Large intestine (tissue), 3 donors: ENCODE measurements at regions not wholly inside any gene's neighbourhood (a gene's known extent, or its start where the extent isn't known, plus 50 kb on each side); places are given as distances from the start of the nearest gene placed in this dataset.
A peak's percentile ranks its signal among the peaks of the same experiment; 100 is the strongest.

Experiments used
- DNase-seq, 2 donors: peaks; one replicate each; pipeline versions ENCODE4 v3.0.0 to v3.0.0-alpha.2; 2013
- H3K27ac ChIP-seq: one replicate; pipeline ENCODE4 v1.5.1; 2013; ENCODE audit warnings: low read length
- H3K27me3 ChIP-seq: 2 replicates; pipeline ENCODE4 v1.6.1; 2013; ENCODE audit warnings: low read length; ENCODE audit not compliant: control insufficient read depth, insufficient read depth
- H3K36me3 ChIP-seq: 2 replicates; pipeline ENCODE4 v1.6.1; 2013; ENCODE audit warnings: low read length; ENCODE audit not compliant: control insufficient read depth, insufficient read depth
- H3K4me1 ChIP-seq: one replicate; pipeline ENCODE4 v1.6.1; 2013; ENCODE audit warnings: low read length; ENCODE audit not compliant: control insufficient read depth, insufficient read depth
- H3K4me3 ChIP-seq: one replicate; pipeline ENCODE4 v1.5.1; 2013; ENCODE audit warnings: low read length
- H3K9me3 ChIP-seq: one replicate; pipeline ENCODE4 v1.6.1; 2013; ENCODE audit warnings: mild to moderate bottlenecking, low read depth, low read length, moderate library complexity; ENCODE audit not compliant: control insufficient read depth
- WGBS: methylation state at CpG from one replicate; pipeline ENCODE4 v1.1.5; 2013; ENCODE audit warnings: low lambda C conversion rate; ENCODE audit not compliant: insufficient coverage; 5-methylcytosine and 5-hydroxymethylcytosine counted together

GRCh38 chr9:36745977-36746376 lies 173.3 kb downstream of the MELK start:
- Histone ChIP-seq H3K4me3 (no peak overlapping the region), H3K36me3 (no peaks in the 10 kb centered on the region), H3K27me3 (peaks cover 19% of the 10 kb centered on the region), H3K4me1 (no peaks in the 10 kb centered on the region), H3K27ac (no peak overlapping the region), H3K9me3 (no peaks in the 10 kb centered on the region)
- WGBS, result 80% methylated on average over 1 of the region's 11 CpGs
- no peak for DNase-seq

GRCh38 chr9:36746415-36746814 lies 173.7 kb downstream of the MELK start:
- Histone ChIP-seq H3K4me1 (no peaks in the 10 kb centered on the region), H3K27ac (no peak overlapping the region), H3K4me3 (no peak overlapping the region), H3K36me3 (no peaks in the 10 kb centered on the region), H3K9me3 (no peaks in the 10 kb centered on the region), H3K27me3 (peaks cover 15% of the 10 kb centered on the region)
- no peak for DNase-seq
- WGBS, result no CpG with 5 or more reads among the region's 3 CpGs

GRCh38 chr9:36748322-36748899 lies 175.7 kb downstream of the MELK start:
- no CpG with 5 or more reads among the region's 13 CpGs for WGBS
- Histone ChIP-seq H3K27ac (no peak overlapping the region), H3K9me3 (no peaks in the 10 kb centered on the region), H3K27me3 (peaks cover 5% of the 10 kb centered on the region), H3K4me1 (no peaks in the 10 kb centered on the region), H3K36me3 (no peaks in the 10 kb centered on the region), H3K4me3 (no peak overlapping the region)
- DNase-seq, result peak; percentile 11 to 21

GRCh38 chr9:36749461-36749860 lies 176.8 kb downstream of the MELK start:
- Histone ChIP-seq H3K27ac (no peak overlapping the region), H3K9me3 (no peaks in the 10 kb centered on the region), H3K4me3 (no peak overlapping the region), H3K4me1 (no peaks in the 10 kb centered on the region), H3K36me3 (no peaks in the 10 kb centered on the region), H3K27me3 (peaks cover 6% of the 10 kb centered on the region)
- DNase-seq, result no peak
- no CpG with 5 or more reads among the region's 2 CpGs for WGBS

DNA sequence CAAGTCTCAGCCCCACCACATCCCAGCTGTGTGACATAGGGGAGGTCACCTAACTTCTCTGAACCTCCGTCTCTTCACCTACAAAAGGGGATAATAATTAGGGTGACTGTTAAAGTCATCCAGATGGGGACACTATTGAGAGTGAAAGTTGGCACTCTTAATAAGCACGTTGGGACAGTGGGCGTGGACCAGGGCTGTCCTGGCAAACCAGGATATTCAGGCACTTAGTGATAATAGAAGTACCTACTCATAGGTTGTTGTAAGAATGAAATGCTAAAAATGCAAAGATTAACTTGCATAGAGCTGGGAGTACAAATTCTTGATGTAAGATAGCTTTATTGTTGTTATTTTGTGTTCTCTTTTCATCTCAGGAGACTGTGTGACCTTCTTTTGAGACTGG lies 177.9 kb downstream of the MELK start:
- no peaks in the 10 kb centered on the region for H3K36me3 ChIP-seq
- no peak for DNase-seq
- no peaks in the 10 kb centered on the region for H3K9me3 ChIP-seq
- H3K4me3 ChIP-seq, result no peak overlapping the region
- H3K4me1 ChIP-seq, result no peaks in the 10 kb centered on the region
- H3K27me3 ChIP-seq, result peaks cover 11% of the 10 kb centered on the region
- WGBS, result no CpG with 5 or more reads among the region's 3 CpGs
- no peak overlapping the region for H3K27ac ChIP-seq

- no peak overlapping the region for H3K4me3 ChIP-seq
- no peak overlapping the region for H3K27ac ChIP-seq
- no peaks in the 10 kb centered on the region for H3K9me3 ChIP-seq
- no peaks in the 10 kb centered on the region for H3K36me3 ChIP-seq
- no peaks in the 10 kb centered on the region for H3K4me1 ChIP-seq
- DNase-seq, result no peak
- WGBS, result 90% methylated on average over 1 of the region's 2 CpGs
- H3K27me3 ChIP-seq, result peaks cover 11% of the 10 kb centered on the region
Measured at GRCh38 chr9:36755019-36755418, 182.3 kb downstream of the MELK start.

DNA sequence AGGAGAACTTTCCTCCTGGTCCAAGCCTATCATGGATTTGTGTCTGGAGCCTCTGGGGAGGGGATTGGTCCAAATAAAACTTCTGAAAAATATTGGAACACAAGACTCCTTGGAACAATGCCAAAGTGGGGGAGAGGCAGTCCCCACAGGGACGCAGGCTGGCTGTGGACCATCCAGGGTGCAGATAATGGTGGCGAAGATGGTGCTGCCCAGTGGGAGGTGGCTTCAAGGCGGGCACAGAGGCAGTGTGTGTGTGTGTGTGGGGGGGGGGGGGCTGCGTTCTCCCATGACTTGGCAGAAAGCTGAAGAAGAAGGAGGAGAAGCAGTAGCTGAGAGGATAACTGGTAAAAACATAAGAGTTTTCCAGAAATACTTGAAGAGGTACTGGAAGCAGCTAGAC lies 186.4 kb downstream of the MELK start:
- Histone ChIP-seq H3K36me3 (no peaks in the 10 kb centered on the region), H3K4me1 (no peaks in the 10 kb centered on the region), H3K27ac (no peak overlapping the region), H3K4me3 (no peak overlapping the region), H3K27me3 (peaks cover 11% of the 10 kb centered on the region), H3K9me3 (peaks cover 5% of the 10 kb centered on the region)
- WGBS, result no CpG with 5 or more reads among the region's 4 CpGs
- DNase-seq, result no peak

DNA sequence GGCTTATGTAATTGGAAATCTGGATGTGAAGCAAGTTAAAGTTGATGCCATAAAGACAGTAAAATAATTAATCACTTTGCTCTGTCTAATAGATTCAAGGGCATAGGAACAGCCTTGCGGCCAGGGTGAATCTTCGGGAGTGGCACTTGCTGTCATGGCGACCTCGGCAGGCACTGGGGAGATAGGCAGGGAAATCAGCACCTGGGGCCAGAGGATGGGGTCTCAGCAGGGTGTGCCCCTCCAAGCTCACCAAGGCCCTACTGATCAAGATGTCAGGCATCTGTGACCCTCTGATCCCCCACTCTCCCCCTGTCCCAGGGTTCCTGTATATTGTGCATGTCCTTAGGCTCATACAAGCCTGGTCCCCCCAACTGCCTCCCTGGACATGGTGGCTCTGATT lies 187.3 kb downstream of the MELK start:
- Histone ChIP-seq H3K27ac (no peak overlapping the region), H3K4me3 (no peak overlapping the region), H3K27me3 (peaks cover 7% of the 10 kb centered on the region), H3K4me1 (no peaks in the 10 kb centered on the region), H3K36me3 (no peaks in the 10 kb centered on the region), H3K9me3 (peaks cover 13% of the 10 kb centered on the region)
- DNase-seq, result no peak
- no CpG with 5 or more reads among the region's 4 CpGs for WGBS

DNA sequence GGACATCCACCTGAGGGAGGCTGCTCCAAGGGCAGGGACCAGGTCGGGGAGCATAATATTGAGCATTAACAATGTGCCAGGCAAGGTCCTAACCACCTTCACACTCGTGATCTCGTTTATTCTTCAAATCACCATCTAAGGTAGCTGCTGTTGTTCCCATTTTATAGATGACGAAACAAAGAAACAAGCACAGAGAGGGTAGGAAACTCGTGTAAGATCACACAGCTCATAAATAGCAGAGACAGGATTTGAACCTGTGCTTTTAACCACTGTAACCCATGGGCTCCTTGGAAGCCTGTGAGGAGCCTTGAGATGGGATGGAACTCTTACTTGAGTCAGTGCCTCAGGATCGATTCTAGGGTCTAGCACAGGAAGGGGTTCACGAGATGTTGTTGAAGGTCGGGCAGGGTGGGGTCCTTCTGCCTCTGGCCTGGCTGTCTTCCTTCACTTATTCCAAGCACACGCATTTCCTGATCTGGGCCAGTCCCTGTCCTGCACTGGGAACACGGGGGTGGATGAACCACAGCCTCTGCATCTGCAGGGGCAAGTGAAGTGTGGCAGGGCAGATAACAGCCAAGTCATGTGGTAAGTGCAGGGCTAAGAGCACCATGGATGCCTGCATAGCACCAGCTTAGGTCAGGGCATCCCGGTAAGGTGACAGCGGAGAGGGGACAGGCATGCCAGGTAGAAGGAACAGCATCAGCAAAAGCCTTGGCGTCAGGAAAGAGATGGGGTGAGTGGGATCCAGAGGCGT lies 188.1 kb downstream of the MELK start:
- no peak for DNase-seq
- Histone ChIP-seq H3K27ac (no peak overlapping the region), H3K27me3 (peaks cover 13% of the 10 kb centered on the region), H3K4me1 (no peaks in the 10 kb centered on the region), H3K36me3 (no peaks in the 10 kb centered on the region), H3K4me3 (no peak overlapping the region), H3K9me3 (peaks cover 13% of the 10 kb centered on the region)
- no CpG with 5 or more reads among the region's 14 CpGs for WGBS

DNA sequence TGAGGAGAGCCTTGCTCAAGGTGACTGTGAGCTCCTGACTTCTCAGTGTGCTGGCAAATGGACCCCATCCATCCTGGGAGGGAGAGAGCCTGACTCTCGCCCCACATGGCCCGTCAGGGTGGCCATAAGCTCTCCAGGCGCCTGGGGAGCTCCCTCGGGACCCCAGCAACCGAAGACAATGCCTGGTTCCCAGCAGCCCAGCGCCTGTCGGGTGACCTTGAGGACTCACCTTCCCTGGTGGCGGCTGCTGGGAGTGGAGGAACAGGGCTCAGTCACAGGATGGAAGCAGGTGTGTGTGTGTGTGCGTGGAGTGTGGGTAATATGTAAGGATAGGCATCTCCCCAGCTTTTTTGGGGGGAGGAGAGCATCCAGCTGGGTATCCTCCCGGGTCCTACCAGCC lies 190.3 kb downstream of the MELK start:
- no CpG with 5 or more reads among the region's 10 CpGs for WGBS
- DNase-seq, result no peak
- Histone ChIP-seq H3K27ac (no peak overlapping the region), H3K4me3 (no peak overlapping the region), H3K36me3 (no peaks in the 10 kb centered on the region), H3K27me3 (peaks cover 20% of the 10 kb centered on the region), H3K9me3 (peaks cover 19% of the 10 kb centered on the region), H3K4me1 (no peaks in the 10 kb centered on the region)

- peaks cover 20% of the 10 kb centered on the region for H3K27me3 ChIP-seq
- no peaks in the 10 kb centered on the region for H3K36me3 ChIP-seq
- WGBS, result 100% methylated on average over 1 of the region's 4 CpGs
- H3K27ac ChIP-seq, result no peak overlapping the region
- no peak for DNase-seq
- no peaks in the 10 kb centered on the region for H3K4me1 ChIP-seq
- peaks cover 19% of the 10 kb centered on the region for H3K9me3 ChIP-seq
- no peak overlapping the region for H3K4me3 ChIP-seq
Measured at GRCh38 chr9:36763778-36764177, 191.1 kb downstream of the MELK start.
